ENCODE measurements at regions not wholly inside any gene's neighbourhood (a gene's known extent, or its start where the extent isn't known, plus 50 kb on each side); places are given as distances from the start of the nearest gene placed in this dataset.

- intact Hi-C loops (cut with micrococcal nuclease): no loop called here
- no peaks in the 10 kb centered on the region for H3K4me1 Mint-ChIP-seq
These were observed 553.7 kb upstream of the ARRDC4 start for GRCh38 chr15:97406841-97407240.

GRCh38 chr15:97410897-97411575 lies 549.5 kb upstream of the ARRDC4 start:
- no peak for ATAC-seq
- no peak overlapping the region for H3K4me3 Mint-ChIP-seq
- POLR2A ChIA-PET: no interaction called here

More at GRCh38 chr15:97406841-97407240, 553.7 kb upstream of the ARRDC4 start:
- Histone ChIP-seq H3K4me3 (ENCODE audit: low read length) (no peak overlapping the region), H3K27ac (ENCODE audit: low read depth, low read length) (no peak overlapping the region), H3K27me3 (ENCODE audit: control insufficient read depth in 2 of 2, insufficient read depth in 2 of 2, low read length in 2 of 2) (no peaks in the 10 kb centered on the region), H3K4me1 (ENCODE audit: control insufficient read depth in 2 of 2, insufficient read depth in 2 of 2, low read length in 2 of 2) (no peaks in the 10 kb centered on the region), H3K36me3 (ENCODE audit: control insufficient read depth in 2 of 3, insufficient read depth in 3 of 3, low read length in 3 of 3) (no peaks in the 10 kb centered on the region), H3K9me3 (ENCODE audit: control insufficient read depth in 2 of 3, low read length in 3 of 3) (no peaks in the 10 kb centered on the region)
- ChIA-PET CTCF (no interaction called here), POLR2A (no interaction called here)
- no peak overlapping the region for H3K4me3 Mint-ChIP-seq
- peaks cover 0 to 2% (median 0%) of the 10 kb centered on the region in 5 donors for H3K27me3 Mint-ChIP-seq
- ATAC-seq (no peak), DNase-seq (no peak)
- H3K27ac Mint-ChIP-seq: no peak overlapping the region
- no peaks in the 10 kb centered on the region for H3K36me3 Mint-ChIP-seq
- peaks cover 0 to 10% (median 0%) of the 10 kb centered on the region in 11 donors for H3K9me3 Mint-ChIP-seq

GRCh38 chr15:97420130-97420529 lies 540.4 kb upstream of the ARRDC4 start:
- POLR2A ChIA-PET: no interaction called here
- DNase-seq: no peak
- CTCF ChIA-PET: no interaction called here
- Mint-ChIP-seq H3K27me3 (peaks cover 0 to 11% (median 0%) of the 10 kb centered on the region in 5 donors), H3K4me3 (no peak overlapping the region), H3K36me3 (peaks cover 0 to 4% (median 0%) of the 10 kb centered on the region in 5 donors), H3K4me1 (no peaks in the 10 kb centered on the region), H3K27ac (no peak overlapping the region), H3K9me3 (peaks cover 0 to 16% (median 6%) of the 10 kb centered on the region in 11 donors)
- intact Hi-C loops (cut with micrococcal nuclease): no loop called here
- no peak for ATAC-seq
- no peaks in the 10 kb centered on the region for H3K4me1 ChIP-seq (ENCODE audit: control insufficient read depth in 2 of 2, insufficient read depth in 2 of 2, low read length in 2 of 2)
- H3K4me3 ChIP-seq (ENCODE audit: low read length): no peak overlapping the region
- H3K36me3 ChIP-seq (ENCODE audit: control insufficient read depth in 2 of 3, insufficient read depth in 3 of 3, low read length in 3 of 3): no peaks in the 10 kb centered on the region
- H3K27ac ChIP-seq (ENCODE audit: low read depth, low read length): no peak overlapping the region
- H3K9me3 ChIP-seq (ENCODE audit: control insufficient read depth in 2 of 3, low read length in 3 of 3): no peaks in the 10 kb centered on the region
- H3K27me3 ChIP-seq (ENCODE audit: control insufficient read depth in 2 of 2, insufficient read depth in 2 of 2, low read length in 2 of 2): no peaks in the 10 kb centered on the region

More at GRCh38 chr15:97410897-97411575, 549.5 kb upstream of the ARRDC4 start:
- no peaks in the 10 kb centered on the region for H3K36me3 ChIP-seq (ENCODE audit: control insufficient read depth in 2 of 3, insufficient read depth in 3 of 3, low read length in 3 of 3)
- intact Hi-C loops (cut with micrococcal nuclease): no loop called here
- peaks cover 0 to under 1% (median 0%) of the 10 kb centered on the region in 5 donors for H3K36me3 Mint-ChIP-seq
- no peaks in the 10 kb centered on the region for H3K4me1 Mint-ChIP-seq
- H3K27ac Mint-ChIP-seq: no peak overlapping the region
- DNase-seq: no peak
- no peaks in the 10 kb centered on the region for H3K4me1 ChIP-seq (ENCODE audit: control insufficient read depth in 2 of 2, insufficient read depth in 2 of 2, low read length in 2 of 2)
- peaks cover 0 to 9% (median under 1%) of the 10 kb centered on the region in 11 donors for H3K9me3 Mint-ChIP-seq
- no peaks in the 10 kb centered on the region for H3K27me3 Mint-ChIP-seq
- H3K27me3 ChIP-seq (ENCODE audit: control insufficient read depth in 2 of 2, insufficient read depth in 2 of 2, low read length in 2 of 2): no peaks in the 10 kb centered on the region
- H3K27ac ChIP-seq (ENCODE audit: low read depth, low read length): no peak overlapping the region
- no peak overlapping the region for H3K4me3 ChIP-seq (ENCODE audit: low read length)
- CTCF ChIA-PET: no interaction called here
- H3K9me3 ChIP-seq (ENCODE audit: control insufficient read depth in 2 of 3, low read length in 3 of 3): no peaks in the 10 kb centered on the region

- no peaks in the 10 kb centered on the region for H3K4me1 ChIP-seq (ENCODE audit: control insufficient read depth in 2 of 2, insufficient read depth in 2 of 2, low read length in 2 of 2)
- H3K4me3 Mint-ChIP-seq: no peak overlapping the region
- H3K36me3 ChIP-seq (ENCODE audit: control insufficient read depth in 2 of 3, insufficient read depth in 3 of 3, low read length in 3 of 3): no peaks in the 10 kb centered on the region
- H3K27me3 Mint-ChIP-seq: peaks cover 0 to 1% (median 0%) of the 10 kb centered on the region in 5 donors
- H3K27me3 ChIP-seq (ENCODE audit: control insufficient read depth in 2 of 2, insufficient read depth in 2 of 2, low read length in 2 of 2): no peaks in the 10 kb centered on the region
- no peak overlapping the region for H3K27ac ChIP-seq (ENCODE audit: low read depth, low read length)
- intact Hi-C loops (cut with micrococcal nuclease): no loop called here
- ATAC-seq (no peak), DNase-seq (no peak)
- ChIA-PET POLR2A (no interaction called here), CTCF (no interaction called here)
- no peak overlapping the region for H3K27ac Mint-ChIP-seq
- H3K9me3 ChIP-seq (ENCODE audit: control insufficient read depth in 2 of 3, low read length in 3 of 3): no peaks in the 10 kb centered on the region
- H3K36me3 Mint-ChIP-seq: no peaks in the 10 kb centered on the region
- no peak overlapping the region for H3K4me3 ChIP-seq (ENCODE audit: low read length)
- H3K4me1 Mint-ChIP-seq: no peaks in the 10 kb centered on the region
- H3K9me3 Mint-ChIP-seq: peaks cover 0 to 5% (median 1%) of the 10 kb centered on the region in 11 donors
These were observed 534.9 kb upstream of the ARRDC4 start for GRCh38 chr15:97425596-97425995.

- H3K4me1 ChIP-seq (ENCODE audit: control insufficient read depth in 2 of 2, insufficient read depth in 2 of 2, low read length in 2 of 2): no peaks in the 10 kb centered on the region
- ChIA-PET POLR2A (no interaction called here), CTCF (no interaction called here)
- Mint-ChIP-seq H3K4me1 (no peaks in the 10 kb centered on the region), H3K27me3 (no peaks in the 10 kb centered on the region), H3K27ac (no peak overlapping the region), H3K36me3 (no peaks in the 10 kb centered on the region), H3K4me3 (no peak overlapping the region), H3K9me3 (peaks cover 0 to 10% (median 5%) of the 10 kb centered on the region in 11 donors)
- ATAC-seq: no peak
- no peak for DNase-seq
- no peaks in the 10 kb centered on the region for H3K9me3 ChIP-seq (ENCODE audit: control insufficient read depth in 2 of 3, low read length in 3 of 3)
- no peak overlapping the region for H3K27ac ChIP-seq (ENCODE audit: low read depth, low read length)
- no peaks in the 10 kb centered on the region for H3K36me3 ChIP-seq (ENCODE audit: control insufficient read depth in 2 of 3, insufficient read depth in 3 of 3, low read length in 3 of 3)
- no peaks in the 10 kb centered on the region for H3K27me3 ChIP-seq (ENCODE audit: control insufficient read depth in 2 of 2, insufficient read depth in 2 of 2, low read length in 2 of 2)
- intact Hi-C loops (cut with micrococcal nuclease): no loop called here
- no peak overlapping the region for H3K4me3 ChIP-seq (ENCODE audit: low read length)
These were observed 517.4 kb upstream of the ARRDC4 start for GRCh38 chr15:97443101-97443500.

GRCh38 chr15:97446138-97446537 lies 514.4 kb upstream of the ARRDC4 start:
- H3K9me3 Mint-ChIP-seq: peaks cover 0 to 6% (median 0%) of the 10 kb centered on the region in 11 donors
- Histone ChIP-seq H3K4me1 (ENCODE audit: control insufficient read depth in 2 of 2, insufficient read depth in 2 of 2, low read length in 2 of 2) (no peaks in the 10 kb centered on the region), H3K36me3 (ENCODE audit: control insufficient read depth in 2 of 3, insufficient read depth in 3 of 3, low read length in 3 of 3) (no peaks in the 10 kb centered on the region), H3K27ac (ENCODE audit: low read depth, low read length) (no peak overlapping the region), H3K4me3 (ENCODE audit: low read length) (no peak overlapping the region), H3K27me3 (ENCODE audit: control insufficient read depth in 2 of 2, insufficient read depth in 2 of 2, low read length in 2 of 2) (no peaks in the 10 kb centered on the region), H3K9me3 (ENCODE audit: control insufficient read depth in 2 of 3, low read length in 3 of 3) (no peaks in the 10 kb centered on the region)
- intact Hi-C loops (cut with micrococcal nuclease): no loop called here
- no peaks in the 10 kb centered on the region for H3K36me3 Mint-ChIP-seq
- CTCF ChIA-PET: no interaction called here
- H3K4me3 Mint-ChIP-seq: no peak overlapping the region
- DNase-seq (no peak), ATAC-seq (no peak)
- H3K27me3 Mint-ChIP-seq: no peaks in the 10 kb centered on the region
- no peaks in the 10 kb centered on the region for H3K4me1 Mint-ChIP-seq
- H3K27ac Mint-ChIP-seq: no peak overlapping the region
- POLR2A ChIA-PET: no interaction called here

GRCh38 chr15:97456521-97457202 lies 503.8 kb upstream of the ARRDC4 start:
- no peaks in the 10 kb centered on the region for H3K27me3 ChIP-seq (ENCODE audit: control insufficient read depth in 2 of 2, insufficient read depth in 2 of 2, low read length in 2 of 2)
- no peaks in the 10 kb centered on the region for H3K4me1 ChIP-seq (ENCODE audit: control insufficient read depth in 2 of 2, insufficient read depth in 2 of 2, low read length in 2 of 2)
- H3K36me3 ChIP-seq (ENCODE audit: control insufficient read depth in 2 of 3, insufficient read depth in 3 of 3, low read length in 3 of 3): no peaks in the 10 kb centered on the region
- no peak overlapping the region for H3K4me3 ChIP-seq (ENCODE audit: low read length)
- ChIA-PET CTCF (no interaction called here), POLR2A (no interaction called here)
- no peak overlapping the region for H3K27ac Mint-ChIP-seq
- ATAC-seq (no peak), DNase-seq (no peak)
- H3K9me3 Mint-ChIP-seq: peaks cover 0 to 2% (median 0%) of the 10 kb centered on the region in 11 donors
- H3K9me3 ChIP-seq (ENCODE audit: control insufficient read depth in 2 of 3, low read length in 3 of 3): no peaks in the 10 kb centered on the region
- H3K36me3 Mint-ChIP-seq: no peaks in the 10 kb centered on the region
- no peak overlapping the region for H3K27ac ChIP-seq (ENCODE audit: low read depth, low read length)
- H3K4me3 Mint-ChIP-seq: no peak overlapping the region
- intact Hi-C loops (cut with micrococcal nuclease): no loop called here
- peaks cover 0 to 3% (median 0%) of the 10 kb centered on the region in 5 donors for H3K27me3 Mint-ChIP-seq
- no peaks in the 10 kb centered on the region for H3K4me1 Mint-ChIP-seq
